Peyer's patch (tissue), 4 donors: ENCODE measurements at regions not wholly inside any gene's neighbourhood (a gene's known extent, or its start where the extent isn't known, plus 50 kb on each side); places are given as distances from the start of the nearest gene placed in this dataset.

Experiments
- POLR2A ChIP-seq, 2 donors: fragments of 450-650 bp; IDR thresholded peaks; one replicate each; pipeline ENCODE4 v1.5.1; 2017; ENCODE audit warnings: antibody characterized with exemption in 2 of 2, mild to moderate bottlenecking in 2 of 2, moderate library complexity in 2 of 2
- TF ChIP-seq, protein P1 (sequence below), 6 experiments: fragments of 450-650 bp in 4 of 6; fragments of 200-600 bp in 2 of 6; sonication (generic) in 1 of 6; IDR thresholded peaks; one replicate each; pipeline ENCODE4 v1.5.1; 2017 to 2019; ENCODE audit warnings: antibody characterized with exemption in 6 of 6, mild to moderate bottlenecking in 3 of 6, moderate library complexity in 1 of 6

DNA sequence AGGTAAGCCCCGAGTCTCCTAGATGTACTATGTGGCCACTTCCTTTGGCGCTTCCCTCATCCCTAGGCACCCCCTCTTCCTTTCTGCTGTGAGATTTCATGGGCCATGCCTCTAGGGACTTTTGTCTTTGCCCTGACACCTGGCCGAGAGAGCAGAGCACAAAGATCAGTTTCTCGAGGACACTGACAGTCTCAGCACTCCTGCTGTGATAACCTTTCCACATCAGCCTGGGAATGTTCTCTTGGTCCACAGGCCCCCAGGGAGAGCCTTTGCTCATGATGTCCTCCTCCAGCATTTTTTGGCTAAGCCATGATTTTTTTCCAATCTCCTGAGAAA lies 127.0 kb upstream of the CPEB4 start:
- TF ChIP-seq POLR2A (IDR thresholded peaks at IDR 0.05), result no peak
- TF ChIP-seq, protein P1, sequence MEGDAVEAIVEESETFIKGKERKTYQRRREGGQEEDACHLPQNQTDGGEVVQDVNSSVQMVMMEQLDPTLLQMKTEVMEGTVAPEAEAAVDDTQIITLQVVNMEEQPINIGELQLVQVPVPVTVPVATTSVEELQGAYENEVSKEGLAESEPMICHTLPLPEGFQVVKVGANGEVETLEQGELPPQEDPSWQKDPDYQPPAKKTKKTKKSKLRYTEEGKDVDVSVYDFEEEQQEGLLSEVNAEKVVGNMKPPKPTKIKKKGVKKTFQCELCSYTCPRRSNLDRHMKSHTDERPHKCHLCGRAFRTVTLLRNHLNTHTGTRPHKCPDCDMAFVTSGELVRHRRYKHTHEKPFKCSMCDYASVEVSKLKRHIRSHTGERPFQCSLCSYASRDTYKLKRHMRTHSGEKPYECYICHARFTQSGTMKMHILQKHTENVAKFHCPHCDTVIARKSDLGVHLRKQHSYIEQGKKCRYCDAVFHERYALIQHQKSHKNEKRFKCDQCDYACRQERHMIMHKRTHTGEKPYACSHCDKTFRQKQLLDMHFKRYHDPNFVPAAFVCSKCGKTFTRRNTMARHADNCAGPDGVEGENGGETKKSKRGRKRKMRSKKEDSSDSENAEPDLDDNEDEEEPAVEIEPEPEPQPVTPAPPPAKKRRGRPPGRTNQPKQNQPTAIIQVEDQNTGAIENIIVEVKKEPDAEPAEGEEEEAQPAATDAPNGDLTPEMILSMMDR (IDR thresholded peaks at IDR 0.05), result no peak
